ENCODE measurements at regions not wholly inside any gene's neighbourhood (a gene's known extent, or its start where the extent isn't known, plus 50 kb on each side); places are given as distances from the start of the nearest gene placed in this dataset.

GRCh38 chr5:121688126-121688525, 163.6 kb upstream of the FTMT start:
- DNase-seq: no peak

- DNase-seq: no peak
Observed at GRCh38 chr5:121688781-121689180, 162.9 kb upstream of the FTMT start.

GRCh38 chr5:121691478-121691877, 160.2 kb upstream of the FTMT start:
- DNase-seq: no peak

GRCh38 chr5:121692158-121692557, 159.5 kb upstream of the FTMT start:
- no peak for DNase-seq

GRCh38 chr5:121693864-121694263, 157.8 kb upstream of the FTMT start:
- DNase-seq: no peak

- DNase-seq: no peak
Observed at GRCh38 chr5:121695307-121695706, 156.4 kb upstream of the FTMT start.

- DNase-seq: no peak
Observed at GRCh38 chr5:121698690-121699089, 153.0 kb upstream of the FTMT start.

GRCh38 chr5:121701731-121702130, 150.0 kb upstream of the FTMT start:
- no peak for DNase-seq

GRCh38 chr5:121702682-121703081, 149.0 kb upstream of the FTMT start:
- DNase-seq: no peak

- no peak for DNase-seq
Observed at GRCh38 chr5:121704291-121704690, 147.4 kb upstream of the FTMT start.

GRCh38 chr5:121706686-121707085, 145.0 kb upstream of the FTMT start:
- DNase-seq: no peak

GRCh38 chr5:121707178-121707577, 144.5 kb upstream of the FTMT start:
- DNase-seq: no peak

- DNase-seq: no peak
Observed at GRCh38 chr5:121711416-121711815, 140.3 kb upstream of the FTMT start.

GRCh38 chr5:121719255-121719654, 132.4 kb upstream of the FTMT start:
- DNase-seq: no peak

GRCh38 chr5:121725450-121725849, 126.2 kb upstream of the FTMT start:
- no peak for DNase-seq

- no peak for DNase-seq
Observed at GRCh38 chr5:121726991-121727390, 124.7 kb upstream of the FTMT start.

GRCh38 chr5:121731377-121731776, 120.3 kb upstream of the FTMT start:
- DNase-seq: no peak

GRCh38 chr5:121735618-121736017, 116.1 kb upstream of the FTMT start:
- DNase-seq: no peak

- no peak for DNase-seq
Observed at GRCh38 chr5:121737120-121737519, 114.6 kb upstream of the FTMT start.

- no peak for DNase-seq
Observed at GRCh38 chr5:121741156-121741555, 110.5 kb upstream of the FTMT start.

- no peak for DNase-seq
Observed at GRCh38 chr5:121744577-121744976, 107.1 kb upstream of the FTMT start.

GRCh38 chr5:121745407-121745806, 106.3 kb upstream of the FTMT start:
- no peak for DNase-seq

GRCh38 chr5:121746763-121747162, 104.9 kb upstream of the FTMT start:
- no peak for DNase-seq

- no peak for DNase-seq
Observed at GRCh38 chr5:121748686-121749085, 103.0 kb upstream of the FTMT start.

GRCh38 chr5:121752149-121752548, 99.5 kb upstream of the FTMT start:
- no peak for DNase-seq

- no peak for DNase-seq
Observed at GRCh38 chr5:121755266-121755665, 96.4 kb upstream of the FTMT start.

All from suppressor macrophage treated with lipopolysaccharide for 4 hours (primary cell).